SK-N-SH treated with all-trans-retinoic acid at 6 μM for 48 hours (cell line): ENCODE measurements at regions not wholly inside any gene's neighbourhood (a gene's known extent, or its start where the extent isn't known, plus 50 kb on each side); places are given as distances from the start of the nearest gene placed in this dataset.

Experiments used
- ATAC-seq: fragments of 200-7000 bp; cut with Tn5 transposase; 3 replicates; pipeline ENCODE4 v1.9.1; 2020; ENCODE audit warnings: mild to moderate bottlenecking, moderate library complexity
- BACH2 ChIP-seq: fragments of 250-450 bp; sonication (Bioruptor Pico); IDR thresholded peaks from 2 replicates; pipeline ENCODE4 v1.9.0; 2021; ENCODE audit warnings: mild to moderate bottlenecking, borderline replicate concordance
- ESRRG ChIP-seq: fragments of 250-450 bp; sonication (Bioruptor Pico); IDR thresholded peaks from 2 replicates; pipeline ENCODE4 v1.6.1; 2021; ENCODE audit warnings: mild to moderate bottlenecking
- GLIS3 ChIP-seq: fragments of 250-450 bp; sonication (Bioruptor Pico); IDR thresholded peaks from 2 replicates; pipeline ENCODE4 v1.5.0; 2020; ENCODE audit warnings: mild to moderate bottlenecking, moderate library complexity
- ISL1 ChIP-seq: fragments of 250-450 bp; sonication (Bioruptor Pico); IDR thresholded peaks from 2 replicates; pipeline ENCODE4 v2.1.2; 2022; ENCODE audit warnings: mild to moderate bottlenecking, moderate library complexity
- OSR1 ChIP-seq: fragments of 250-450 bp; sonication (Bioruptor Pico); IDR thresholded peaks from 2 replicates; pipeline ENCODE4 v1.8.0; 2022; ENCODE audit warnings: moderate library complexity, mild to moderate bottlenecking, inconsistent platforms
- PPARA ChIP-seq: fragments of 250-450 bp; sonication (Bioruptor Pico); IDR thresholded peaks from 2 replicates; pipeline ENCODE4 v1.5.0; 2020; ENCODE audit warnings: mild to moderate bottlenecking, borderline replicate concordance
- RARB ChIP-seq: fragments of 250-450 bp; sonication (Bioruptor Pico); IDR thresholded peaks from 2 replicates; pipeline ENCODE4 v1.8.0; 2021; ENCODE audit warnings: mild to moderate bottlenecking, moderate library complexity
- SNAI2 ChIP-seq: fragments of 250-450 bp; sonication (Bioruptor Pico); IDR thresholded peaks from 2 replicates; pipeline ENCODE4 v1.5.0; 2020; ENCODE audit warnings: mild to moderate bottlenecking, moderate library complexity
- TOX ChIP-seq: fragments of 250-450 bp; sonication (Bioruptor Pico); IDR thresholded peaks from 2 replicates; pipeline ENCODE4 v1.8.0; 2021; ENCODE audit warnings: mild to moderate bottlenecking, moderate library complexity, borderline replicate concordance
- ZFP3 ChIP-seq: fragments of 250-450 bp; sonication (Bioruptor Pico); IDR thresholded peaks from 2 replicates; pipeline ENCODE4 v1.5.0; 2020; ENCODE audit warnings: mild to moderate bottlenecking, moderate library complexity
- ZNF565 ChIP-seq: fragments of 450-650 bp; formaldehyde crosslinking; conservative IDR thresholded peaks from 2 replicates; pipeline ENCODE4 v1.5.0; 2020; ENCODE audit warnings: low read depth, mild to moderate bottlenecking, moderate library complexity
- ZNF70 ChIP-seq: fragments of 450-650 bp; formaldehyde crosslinking; IDR thresholded peaks from 2 replicates; pipeline ENCODE4 v1.5.0; 2020; ENCODE audit warnings: mild to moderate bottlenecking, moderate library complexity
- TF ChIP-seq, protein P1 (sequence below): fragments of 250-450 bp; sonication (Bioruptor Pico); IDR thresholded peaks from 2 replicates; pipeline ENCODE4 v1.8.0; 2020; ENCODE audit warnings: mild to moderate bottlenecking, moderate library complexity, borderline replicate concordance
- TF ChIP-seq, protein P2 (sequence below): fragments of 250-450 bp; sonication (Bioruptor Pico); IDR thresholded peaks from 2 replicates; pipeline ENCODE4 v1.8.0; 2021; ENCODE audit warnings: low read depth, mild to moderate bottlenecking, moderate library complexity, borderline replicate concordance
- TF ChIP-seq, protein P3 (sequence below): fragments of 250-450 bp; sonication (Bioruptor Pico); IDR thresholded peaks from 2 replicates; pipeline ENCODE4 v1.5.1; 2020; ENCODE audit warnings: low read depth, mild to moderate bottlenecking, moderate library complexity
- TF ChIP-seq, protein P4 (sequence below): fragments of 250-450 bp; sonication (Bioruptor Pico); IDR thresholded peaks from 2 replicates; pipeline ENCODE4 v1.5.1; 2021; ENCODE audit warnings: mild to moderate bottlenecking, moderate library complexity

DNA sequence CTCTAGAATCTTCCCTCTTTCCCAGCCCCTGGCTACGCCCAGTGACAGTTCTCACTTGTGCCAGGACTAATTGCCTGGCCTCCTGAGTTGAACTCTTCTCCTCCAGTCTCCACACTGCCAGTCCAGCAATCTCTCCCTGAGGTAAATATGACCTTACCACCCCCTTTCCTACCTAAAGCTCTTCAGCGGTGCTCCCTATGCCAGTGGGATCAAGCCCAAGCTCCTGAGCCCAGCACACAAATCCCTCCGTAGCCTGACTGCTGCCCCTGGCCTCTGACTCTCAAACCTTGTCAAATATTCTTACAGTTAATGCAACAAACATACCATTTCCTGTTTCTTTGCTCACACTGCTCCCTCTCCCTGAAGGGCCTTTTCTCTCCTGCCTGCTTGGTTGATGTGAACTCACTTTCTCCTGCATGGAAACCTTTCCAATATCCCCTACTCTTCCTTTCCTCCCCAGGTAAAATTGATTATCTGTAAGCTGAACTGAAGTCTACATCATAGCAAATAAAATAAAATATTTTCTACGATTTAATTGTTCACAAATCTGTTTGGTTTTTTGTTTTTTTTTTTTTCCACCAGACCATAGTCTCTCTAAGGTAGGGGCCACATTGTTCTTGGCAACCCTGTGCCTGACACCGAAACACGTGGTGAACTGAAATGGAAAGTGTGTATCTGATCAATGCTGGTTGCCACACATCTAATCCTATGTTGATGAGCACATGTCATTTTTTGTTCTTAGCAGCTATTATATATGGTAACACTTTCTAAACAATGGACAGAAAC is 147.5 kb downstream of the SLC38A6 start:
- ATAC-seq = peak; percentile 27; the same call in 1 of the 3 replicates
- no peak for TF ChIP-seq ESRRG (CRISPR knock-in tag)
- no peak for TF ChIP-seq SNAI2 (CRISPR knock-in tag)
- no peak for TF ChIP-seq ZFP3
- TF ChIP-seq, protein P1, sequence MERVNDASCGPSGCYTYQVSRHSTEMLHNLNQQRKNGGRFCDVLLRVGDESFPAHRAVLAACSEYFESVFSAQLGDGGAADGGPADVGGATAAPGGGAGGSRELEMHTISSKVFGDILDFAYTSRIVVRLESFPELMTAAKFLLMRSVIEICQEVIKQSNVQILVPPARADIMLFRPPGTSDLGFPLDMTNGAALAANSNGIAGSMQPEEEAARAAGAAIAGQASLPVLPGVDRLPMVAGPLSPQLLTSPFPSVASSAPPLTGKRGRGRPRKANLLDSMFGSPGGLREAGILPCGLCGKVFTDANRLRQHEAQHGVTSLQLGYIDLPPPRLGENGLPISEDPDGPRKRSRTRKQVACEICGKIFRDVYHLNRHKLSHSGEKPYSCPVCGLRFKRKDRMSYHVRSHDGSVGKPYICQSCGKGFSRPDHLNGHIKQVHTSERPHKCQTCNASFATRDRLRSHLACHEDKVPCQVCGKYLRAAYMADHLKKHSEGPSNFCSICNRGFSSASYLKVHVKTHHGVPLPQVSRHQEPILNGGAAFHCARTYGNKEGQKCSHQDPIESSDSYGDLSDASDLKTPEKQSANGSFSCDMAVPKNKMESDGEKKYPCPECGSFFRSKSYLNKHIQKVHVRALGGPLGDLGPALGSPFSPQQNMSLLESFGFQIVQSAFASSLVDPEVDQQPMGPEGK (CRISPR knock-in tag) = no peak
- TF ChIP-seq OSR1 (CRISPR knock-in tag) = no peak
- no peak for TF ChIP-seq ZNF565 (CRISPR knock-in tag)
- TF ChIP-seq, protein P2, sequence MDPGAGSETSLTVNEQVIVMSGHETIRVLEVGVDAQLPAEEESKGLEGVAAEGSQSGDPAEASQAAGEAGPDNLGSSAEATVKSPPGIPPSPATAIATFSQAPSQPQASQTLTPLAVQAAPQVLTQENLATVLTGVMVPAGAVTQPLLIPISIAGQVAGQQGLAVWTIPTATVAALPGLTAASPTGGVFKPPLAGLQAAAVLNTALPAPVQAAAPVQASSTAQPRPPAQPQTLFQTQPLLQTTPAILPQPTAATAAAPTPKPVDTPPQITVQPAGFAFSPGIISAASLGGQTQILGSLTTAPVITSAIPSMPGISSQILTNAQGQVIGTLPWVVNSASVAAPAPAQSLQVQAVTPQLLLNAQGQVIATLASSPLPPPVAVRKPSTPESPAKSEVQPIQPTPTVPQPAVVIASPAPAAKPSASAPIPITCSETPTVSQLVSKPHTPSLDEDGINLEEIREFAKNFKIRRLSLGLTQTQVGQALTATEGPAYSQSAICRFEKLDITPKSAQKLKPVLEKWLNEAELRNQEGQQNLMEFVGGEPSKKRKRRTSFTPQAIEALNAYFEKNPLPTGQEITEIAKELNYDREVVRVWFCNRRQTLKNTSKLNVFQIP (CRISPR knock-in tag) = no peak
- no peak for TF ChIP-seq BACH2 (CRISPR knock-in tag)
- TF ChIP-seq RARB (CRISPR knock-in tag) = no peak

DNA sequence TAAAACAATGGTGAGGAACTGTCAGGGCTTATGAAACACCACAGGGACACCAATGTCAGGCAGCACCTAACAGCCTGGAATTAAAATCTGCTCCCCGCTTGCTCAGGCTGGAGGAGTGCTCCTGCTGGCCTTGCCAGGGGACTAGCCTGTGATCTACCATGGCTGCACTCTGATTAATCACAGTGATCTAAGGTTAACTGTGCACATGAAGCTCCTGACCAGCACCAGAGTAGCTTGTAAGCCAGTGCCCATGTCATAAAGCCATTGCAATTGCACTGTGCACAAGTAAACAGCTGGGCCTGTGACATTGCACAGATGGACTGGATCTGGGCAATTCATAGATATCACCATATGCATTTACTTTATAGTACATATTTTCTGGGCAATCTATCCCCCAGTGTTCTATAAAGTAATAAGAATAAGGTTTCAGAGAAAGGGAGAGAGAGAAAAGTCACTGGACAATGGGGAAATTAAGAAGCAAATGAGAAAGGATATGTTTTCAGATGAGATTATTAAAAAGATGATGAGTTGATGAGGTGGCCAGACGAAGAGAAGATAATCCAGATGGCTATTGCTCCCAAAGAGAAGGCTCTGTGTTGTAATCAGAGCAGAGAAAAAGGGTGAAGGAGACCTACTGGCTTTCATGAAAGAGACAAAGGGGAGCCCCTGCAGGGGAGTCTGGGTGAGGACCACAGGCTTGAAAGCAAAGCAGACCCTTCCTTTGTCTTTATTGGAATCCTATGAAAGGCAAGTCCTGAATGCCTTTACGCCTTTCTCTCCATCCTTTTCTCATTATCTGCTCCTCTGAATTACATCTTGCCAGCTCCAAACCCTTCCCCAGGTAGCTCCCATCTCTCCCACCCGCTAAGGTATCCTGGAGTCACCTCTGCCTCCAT is 145.8 kb downstream of the SLC38A6 start:
- TF ChIP-seq PPARA (CRISPR knock-in tag) = no peak
- no peak for TF ChIP-seq GLIS3 (CRISPR knock-in tag)
- no peak for TF ChIP-seq TOX
- no peak for TF ChIP-seq ISL1 (CRISPR knock-in tag)
- TF ChIP-seq, protein P2 (CRISPR knock-in tag) = no peak
- TF ChIP-seq, protein P3, sequence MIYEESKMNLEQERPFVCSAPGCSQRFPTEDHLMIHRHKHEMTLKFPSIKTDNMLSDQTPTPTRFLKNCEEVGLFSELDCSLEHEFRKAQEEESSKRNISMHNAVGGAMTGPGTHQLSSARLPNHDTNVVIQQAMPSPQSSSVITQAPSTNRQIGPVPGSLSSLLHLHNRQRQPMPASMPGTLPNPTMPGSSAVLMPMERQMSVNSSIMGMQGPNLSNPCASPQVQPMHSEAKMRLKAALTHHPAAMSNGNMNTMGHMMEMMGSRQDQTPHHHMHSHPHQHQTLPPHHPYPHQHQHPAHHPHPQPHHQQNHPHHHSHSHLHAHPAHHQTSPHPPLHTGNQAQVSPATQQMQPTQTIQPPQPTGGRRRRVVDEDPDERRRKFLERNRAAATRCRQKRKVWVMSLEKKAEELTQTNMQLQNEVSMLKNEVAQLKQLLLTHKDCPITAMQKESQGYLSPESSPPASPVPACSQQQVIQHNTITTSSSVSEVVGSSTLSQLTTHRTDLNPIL (CRISPR knock-in tag) = no peak
- ATAC-seq = peak; percentile 49

DNA sequence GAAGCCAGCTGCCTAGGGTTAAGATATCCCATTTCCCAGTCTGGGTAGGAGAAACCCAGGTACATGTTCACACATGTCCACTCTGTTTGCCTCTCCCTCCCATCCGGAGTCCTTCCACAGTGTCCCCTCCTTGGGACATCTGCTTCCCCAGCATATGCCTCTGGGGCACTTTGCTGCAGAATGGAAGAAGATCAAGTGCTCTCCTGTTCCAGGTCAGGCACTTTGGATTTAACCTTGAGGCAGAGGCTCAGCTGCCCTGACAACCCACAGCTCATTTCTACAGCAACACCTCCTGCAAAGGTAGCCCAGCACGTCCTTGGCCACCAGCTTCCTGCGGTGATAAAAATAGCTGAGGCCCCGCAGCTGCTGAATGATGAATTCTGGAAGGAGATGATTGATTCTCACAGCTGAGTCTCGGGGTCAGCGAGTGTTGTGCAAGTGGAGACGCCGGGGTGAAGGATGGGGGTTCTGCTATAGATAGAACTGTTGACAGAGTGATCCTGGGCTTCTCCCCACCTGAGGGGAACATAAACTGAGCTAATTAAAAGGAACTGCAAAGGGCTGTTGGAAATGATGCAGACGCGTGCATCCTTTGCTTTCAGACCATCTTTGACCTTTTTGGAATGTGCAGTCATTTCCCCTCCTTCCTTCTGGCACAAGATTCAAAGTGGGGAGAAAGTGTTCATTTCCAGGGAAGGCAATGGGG is 145.0 kb downstream of the SLC38A6 start:
- TF ChIP-seq, protein P2 (CRISPR knock-in tag) = no peak
- TF ChIP-seq ZNF565 (CRISPR knock-in tag) (no peak), ZNF70 (CRISPR knock-in tag) (no peak)
- TF ChIP-seq, protein P4, sequence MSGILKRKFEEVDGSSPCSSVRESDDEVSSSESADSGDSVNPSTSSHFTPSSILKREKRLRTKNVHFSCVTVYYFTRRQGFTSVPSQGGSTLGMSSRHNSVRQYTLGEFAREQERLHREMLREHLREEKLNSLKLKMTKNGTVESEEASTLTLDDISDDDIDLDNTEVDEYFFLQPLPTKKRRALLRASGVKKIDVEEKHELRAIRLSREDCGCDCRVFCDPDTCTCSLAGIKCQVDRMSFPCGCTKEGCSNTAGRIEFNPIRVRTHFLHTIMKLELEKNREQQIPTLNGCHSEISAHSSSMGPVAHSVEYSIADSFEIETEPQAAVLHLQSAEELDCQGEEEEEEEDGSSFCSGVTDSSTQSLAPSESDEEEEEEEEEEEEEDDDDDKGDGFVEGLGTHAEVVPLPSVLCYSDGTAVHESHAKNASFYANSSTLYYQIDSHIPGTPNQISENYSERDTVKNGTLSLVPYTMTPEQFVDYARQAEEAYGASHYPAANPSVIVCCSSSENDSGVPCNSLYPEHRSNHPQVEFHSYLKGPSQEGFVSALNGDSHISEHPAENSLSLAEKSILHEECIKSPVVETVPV = no peak
- ATAC-seq = no peak; the same call in 1 of the 3 replicates
